Superior temporal gyrus (tissue), 1 donor: ENCODE measurements at regions not wholly inside any gene's neighbourhood (a gene's known extent, or its start where the extent isn't known, plus 50 kb on each side); places are given as distances from the start of the nearest gene placed in this dataset.
A peak's percentile ranks its signal among the peaks of the same experiment; 100 is the strongest.
"Not testable (repeated sequence)": the region's sequence is repeated elsewhere in the genome, so short reads cannot be mapped to it uniquely, and the experiment has no call there.

ENCODE experiments used
- DNase-seq: peaks from one replicate; pipeline ENCODE4 v3.0.0-alpha.2; 2016; ENCODE audit errors: extremely low spot score

- DNase-seq = no peak
Observed at GRCh38 chr6:130494729-130495128, 128.9 kb downstream of the TMEM200A start.

- DNase-seq = no peak
Observed at GRCh38 chr6:130500693-130501092, 134.9 kb downstream of the TMEM200A start.

GRCh38 chr6:130503146-130503545, 137.3 kb downstream of the TMEM200A start:
- no peak for DNase-seq

- DNase-seq = no peak
Observed at GRCh38 chr6:130505808-130506598, 140.2 kb downstream of the TMEM200A start.

GRCh38 chr6:130507005-130507665, 141.3 kb downstream of the TMEM200A start:
- DNase-seq = not testable (repeated sequence)

GRCh38 chr6:130507666-130508028, 141.8 kb downstream of the TMEM200A start:
- no peak for DNase-seq

GRCh38 chr6:130513770-130514169, 148.0 kb downstream of the TMEM200A start:
- DNase-seq = no peak

GRCh38 chr6:130514712-130515111, 148.9 kb downstream of the TMEM200A start:
- DNase-seq = no peak

GRCh38 chr6:130515306-130515705, 149.5 kb downstream of the TMEM200A start:
- no peak for DNase-seq

- DNase-seq = no peak
Observed at GRCh38 chr6:130516604-130517003, 150.8 kb downstream of the TMEM200A start.

GRCh38 chr6:130517444-130517931, 151.7 kb downstream of the TMEM200A start:
- no peak for DNase-seq

GRCh38 chr6:130518588-130518987, 152.8 kb downstream of the TMEM200A start:
- no peak for DNase-seq

- DNase-seq = no peak
Observed at GRCh38 chr6:130520221-130520620, 154.4 kb downstream of the TMEM200A start.

GRCh38 chr6:130520801-130521200, 155.0 kb downstream of the TMEM200A start:
- no peak for DNase-seq

- DNase-seq = no peak
Observed at GRCh38 chr6:130524552-130524951, 158.7 kb downstream of the TMEM200A start.

- DNase-seq = peak; percentile 46
Observed at GRCh38 chr6:130525408-130525807, 159.6 kb downstream of the TMEM200A start.

- DNase-seq = no peak
Observed at GRCh38 chr6:130526466-130526865, 160.6 kb downstream of the TMEM200A start.

GRCh38 chr6:130527173-130527572, 161.4 kb downstream of the TMEM200A start:
- DNase-seq = no peak

- DNase-seq = no peak
Observed at GRCh38 chr6:130529569-130530149, 163.8 kb downstream of the TMEM200A start.

GRCh38 chr6:130534627-130535026, 168.8 kb downstream of the TMEM200A start:
- no peak for DNase-seq

GRCh38 chr6:130535242-130535641, 169.4 kb downstream of the TMEM200A start:
- no peak for DNase-seq

GRCh38 chr6:130537447-130537846, 171.6 kb downstream of the TMEM200A start:
- no peak for DNase-seq

- DNase-seq = no peak
Observed at GRCh38 chr6:130547723-130548122, 181.9 kb downstream of the TMEM200A start.
